HFF-Myc (cell line): ENCODE measurements at regions not wholly inside any gene's neighbourhood (a gene's known extent, or its start where the extent isn't known, plus 50 kb on each side); places are given as distances from the start of the nearest gene placed in this dataset.

Source experiments
- DNase-seq: peaks from one replicate; pipeline ENCODE4 v3.0.0-alpha.2; 2011; ENCODE audit warnings: low read depth; ENCODE audit errors: extremely low read depth
- H3K4me3 ChIP-seq: replicated peaks from 2 replicates; pipeline ENCODE4 v1.5.1; 2011; ENCODE audit warnings: low read depth, mild to moderate bottlenecking, control low read depth, low read length
- CTCF ChIP-seq: IDR thresholded peaks from 2 replicates; pipeline ENCODE4 v1.5.1; 2012; ENCODE audit warnings: mild to moderate bottlenecking, low read depth, low read length, control low read depth; ENCODE audit errors: missing control alignments

GRCh38 chrX:128848374-128848773, 674.9 kb downstream of the SMARCA1 start:
- no peak overlapping the region for H3K4me3 ChIP-seq
- no peak for DNase-seq
- TF ChIP-seq CTCF, result no peak

- no peak overlapping the region for H3K4me3 ChIP-seq
- DNase-seq, result no peak
- no peak for TF ChIP-seq CTCF
Observed at GRCh38 chrX:128846385-128846784, 676.9 kb downstream of the SMARCA1 start.

- no peak for DNase-seq
- no peak for TF ChIP-seq CTCF
Observed at GRCh38 chrX:128818690-128819089, 704.6 kb downstream of the SMARCA1 start.

GRCh38 chrX:128816919-128817318, 706.4 kb downstream of the SMARCA1 start:
- no peak for TF ChIP-seq CTCF
- H3K4me3 ChIP-seq, result no peak overlapping the region
- no peak for DNase-seq

More at GRCh38 chrX:128818690-128819089, 704.6 kb downstream of the SMARCA1 start:
- no peak overlapping the region for H3K4me3 ChIP-seq

- no peak overlapping the region for H3K4me3 ChIP-seq
- no peak for DNase-seq
- TF ChIP-seq CTCF, result no peak
Observed at GRCh38 chrX:128807367-128807766, 715.9 kb downstream of the SMARCA1 start.

GRCh38 chrX:128805236-128805635, 718.1 kb downstream of the SMARCA1 start:
- H3K4me3 ChIP-seq, result no peak overlapping the region
- DNase-seq, result no peak
- TF ChIP-seq CTCF, result no peak

GRCh38 chrX:128804828-128805227, 718.5 kb downstream of the SMARCA1 start:
- DNase-seq, result no peak
- H3K4me3 ChIP-seq, result no peak overlapping the region
- TF ChIP-seq CTCF, result no peak
